ENCODE measurements at regions not wholly inside any gene's neighbourhood (a gene's known extent, or its start where the extent isn't known, plus 50 kb on each side); places are given as distances from the start of the nearest gene placed in this dataset.

DNA sequence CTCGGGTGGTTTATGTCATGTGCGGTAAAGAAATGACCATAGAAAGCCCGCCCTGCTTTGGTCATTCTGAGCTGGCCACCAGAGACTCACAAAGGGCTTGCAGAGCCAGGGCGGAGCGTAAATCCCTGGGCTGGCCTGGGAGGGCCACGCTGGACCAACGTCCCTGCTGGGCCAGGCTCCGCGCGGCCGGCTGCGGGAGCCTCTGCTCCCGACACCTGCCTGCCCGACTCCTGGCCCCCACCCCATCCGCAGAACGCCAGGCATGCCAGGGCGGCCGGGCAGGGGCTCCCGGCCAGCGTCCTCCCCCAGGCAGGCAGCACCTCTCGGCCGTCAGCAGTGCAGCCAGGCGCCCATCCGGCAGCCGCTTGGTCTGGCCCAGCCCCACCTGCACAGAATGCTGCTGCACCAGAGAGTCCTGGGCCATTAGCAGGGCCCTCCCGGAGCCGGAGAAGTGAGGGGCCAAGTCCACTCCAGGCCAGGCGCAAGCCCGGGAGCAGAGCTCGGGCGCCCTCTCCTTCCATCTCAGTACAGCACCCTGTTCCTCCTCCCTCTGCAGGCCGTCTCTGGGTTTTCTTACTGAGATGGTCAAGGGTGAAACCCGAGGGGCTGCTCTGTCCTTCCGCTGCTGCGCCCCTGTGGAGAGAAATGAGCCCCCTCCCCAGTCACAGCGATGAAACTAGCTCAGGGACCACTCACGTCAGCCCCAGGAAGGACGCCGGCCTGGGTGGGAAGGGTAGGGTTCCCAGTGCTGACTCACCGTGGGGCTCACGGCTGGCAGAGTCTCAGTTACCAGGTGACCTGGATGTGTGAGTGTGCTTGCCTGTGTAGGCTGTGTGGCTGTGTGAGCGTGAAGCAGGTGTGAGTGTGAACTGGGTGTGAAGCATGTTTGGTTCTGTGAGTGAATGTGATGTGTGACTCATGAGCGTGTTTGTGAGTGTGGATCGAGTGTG is 83.3 kb downstream of the PTGR3 start:
- TF ChIP-seq CTCF (IDR thresholded peaks at IDR 0.05) (no peak), POLR2A (IDR thresholded peaks at IDR 0.05) (no peak)
